ENCODE measurements at regions not wholly inside any gene's neighbourhood (a gene's known extent, or its start where the extent isn't known, plus 50 kb on each side); places are given as distances from the start of the nearest gene placed in this dataset.

DNA sequence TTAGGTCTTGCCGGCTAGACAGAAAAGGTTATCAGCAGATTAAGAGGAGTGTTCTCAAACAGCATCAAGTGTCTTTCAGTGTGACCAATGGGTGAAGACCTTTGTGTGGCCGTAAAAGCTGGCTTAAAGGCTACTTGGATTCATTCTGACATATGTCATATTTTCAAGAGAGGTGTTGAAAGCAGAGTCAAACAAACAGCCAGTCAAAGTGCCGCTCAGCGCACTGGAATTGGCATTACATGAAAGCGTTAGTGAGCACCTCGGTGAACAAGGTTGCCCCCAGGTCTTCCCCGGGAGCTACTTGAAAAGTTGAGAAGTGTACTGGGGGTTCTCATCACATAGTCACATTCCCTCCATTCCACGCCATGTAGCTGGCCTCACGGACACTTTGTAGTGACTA lies 148.9 kb downstream of the SOX3 start:
- Histone ChIP-seq H3K36me3 (no peaks in the 10 kb centered on the region), H3K27me3 (ENCODE audit: insufficient read depth, low read depth, severe bottlenecking) (peaks cover 13% of the 10 kb centered on the region), H3K9me3 (ENCODE audit: severe bottlenecking) (no peaks in the 10 kb centered on the region), H3K4me3 (ENCODE audit: low read depth, low read length) (no peak overlapping the region), H3K27ac (no peak overlapping the region)
- DNase-seq = no peak
- TF ChIP-seq CTCF (IDR thresholded peaks at IDR 0.05; ENCODE audit: low read depth, low read length) = no peak

GRCh38 chrX:140355429-140355828 lies 149.4 kb downstream of the SOX3 start:
- TF ChIP-seq CTCF (IDR thresholded peaks at IDR 0.05; ENCODE audit: low read depth, low read length) = no peak
- Histone ChIP-seq H3K27me3 (ENCODE audit: insufficient read depth, low read depth, severe bottlenecking) (peaks cover 13% of the 10 kb centered on the region), H3K9me3 (ENCODE audit: severe bottlenecking) (no peaks in the 10 kb centered on the region), H3K27ac (no peak overlapping the region), H3K36me3 (no peaks in the 10 kb centered on the region), H3K4me3 (ENCODE audit: low read depth, low read length) (no peak overlapping the region)
- DNase-seq = no peak

DNA sequence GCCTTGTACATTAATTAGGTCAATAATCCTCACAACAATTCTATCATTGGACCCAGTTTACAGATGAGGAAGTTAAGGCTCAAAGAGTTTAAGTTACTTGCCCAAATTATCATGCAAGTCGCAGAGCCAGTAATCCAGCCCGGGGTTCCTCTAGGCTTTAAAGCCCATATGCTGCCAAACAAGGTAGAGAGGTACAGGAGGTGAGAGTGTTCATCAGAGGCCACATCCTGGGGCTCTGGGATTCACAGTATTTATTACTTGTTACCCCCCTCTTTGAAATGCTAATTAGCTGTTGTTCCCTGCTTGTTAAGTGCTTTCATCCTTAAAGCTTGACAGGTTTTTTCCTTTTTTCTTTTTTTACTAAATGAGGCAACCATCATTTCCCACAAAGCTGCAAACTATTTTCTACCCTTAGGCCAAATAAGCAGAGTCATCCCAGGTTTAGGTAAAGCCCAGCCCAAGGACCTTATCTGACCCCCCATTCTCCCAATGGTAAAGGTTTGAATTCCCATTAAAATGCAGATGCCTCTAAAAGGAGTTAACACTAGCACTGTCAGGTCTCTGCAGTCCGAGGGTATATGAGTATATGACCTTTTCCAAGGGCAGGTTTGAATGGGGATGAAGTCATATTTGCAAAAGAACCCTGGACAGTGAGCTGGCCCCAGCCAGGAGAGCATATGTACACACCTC lies 150.3 kb downstream of the SOX3 start:
- H3K27me3 ChIP-seq (ENCODE audit: insufficient read depth, low read depth, severe bottlenecking) = peaks cover 9% of the 10 kb centered on the region
- H3K27ac ChIP-seq = no peak overlapping the region
- no peak overlapping the region for H3K4me3 ChIP-seq (ENCODE audit: low read depth, low read length)
- H3K9me3 ChIP-seq (ENCODE audit: severe bottlenecking) = no peaks in the 10 kb centered on the region
- no peaks in the 10 kb centered on the region for H3K36me3 ChIP-seq
- TF ChIP-seq CTCF (IDR thresholded peaks at IDR 0.05; ENCODE audit: low read depth, low read length) = no peak
- no peak for DNase-seq

GRCh38 chrX:140346729-140347128 lies 158.1 kb downstream of the SOX3 start:
- Histone ChIP-seq H3K27me3 (ENCODE audit: insufficient read depth, low read depth, severe bottlenecking) (peaks cover 11% of the 10 kb centered on the region), H3K9me3 (ENCODE audit: severe bottlenecking) (no peaks in the 10 kb centered on the region), H3K27ac (no peak overlapping the region), H3K4me3 (ENCODE audit: low read depth, low read length) (no peak overlapping the region), H3K36me3 (no peaks in the 10 kb centered on the region)
- DNase-seq = no peak
- no peak for TF ChIP-seq CTCF (IDR thresholded peaks at IDR 0.05; ENCODE audit: low read depth, low read length)

DNA sequence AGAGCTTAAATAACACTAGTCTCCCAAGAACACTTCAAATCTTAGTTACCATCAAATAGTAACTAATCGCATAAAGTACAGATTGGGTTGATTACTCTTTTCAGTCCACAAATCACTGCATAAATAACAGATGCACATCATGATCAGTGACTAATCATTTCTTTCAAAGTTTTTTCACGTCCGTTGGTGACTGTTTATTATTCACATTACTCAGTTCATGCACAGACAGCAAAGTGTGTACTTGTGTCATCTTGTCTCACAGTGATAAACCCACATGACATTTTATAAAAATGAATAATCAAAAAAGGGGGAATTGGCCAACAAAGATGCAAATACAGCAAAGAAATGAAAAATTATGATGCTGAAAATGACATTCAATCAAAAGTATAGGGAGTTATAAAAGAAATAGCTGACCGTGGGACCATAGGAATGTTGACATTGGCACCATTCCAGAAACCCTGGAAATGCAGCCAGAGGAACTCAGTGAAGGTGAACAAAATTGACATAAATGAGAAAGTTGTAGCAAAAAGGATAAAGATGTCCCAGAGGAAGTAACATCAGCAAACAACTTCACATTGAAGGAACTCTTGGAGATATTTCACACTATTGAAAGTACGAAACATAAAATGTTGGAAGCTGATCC lies 161.5 kb downstream of the SOX3 start:
- H3K4me3 ChIP-seq (ENCODE audit: low read depth, low read length) = no peak overlapping the region
- peaks cover 25% of the 10 kb centered on the region for H3K27me3 ChIP-seq (ENCODE audit: insufficient read depth, low read depth, severe bottlenecking)
- H3K36me3 ChIP-seq = no peaks in the 10 kb centered on the region
- TF ChIP-seq CTCF (IDR thresholded peaks at IDR 0.05; ENCODE audit: low read depth, low read length) = no peak
- DNase-seq = no peak
- no peak overlapping the region for H3K27ac ChIP-seq
- H3K9me3 ChIP-seq (ENCODE audit: severe bottlenecking) = no peaks in the 10 kb centered on the region

Measured in WERI-Rb-1 (cell line).